ENCODE measurements at regions not wholly inside any gene's neighbourhood (a gene's known extent, or its start where the extent isn't known, plus 50 kb on each side); places are given as distances from the start of the nearest gene placed in this dataset.

- FAIRE-seq = no peak
- H3K79me2 ChIP-seq (ENCODE audit: control insufficient read depth, insufficient read depth, low read length) = no peaks in the 10 kb centered on the region
- CTCF ChIA-PET = no interaction called here
- H3K9me1 ChIP-seq (replicated peaks; ENCODE audit: control insufficient read depth, extremely low read depth, insufficient read depth, low read length) = no peaks in the 10 kb centered on the region
- no peak for DNase-seq (ENCODE audit: low read depth, low spot score)
- H3K4me2 ChIP-seq (ENCODE audit: insufficient read depth, low read length) = no peak overlapping the region
- H3K36me3 ChIP-seq (ENCODE audit: control insufficient read depth in 2 of 2, extremely low read depth in 1 of 2, insufficient read depth in 2 of 2, low read length in 2 of 2) = no peaks in the 10 kb centered on the region
- no peak overlapping the region for H3K9ac ChIP-seq (replicated peaks; ENCODE audit: extremely low read depth, insufficient read depth, low read length)
- TF ChIP-seq GATA2 (IDR thresholded peaks at IDR 0.05; ENCODE audit: insufficient read depth, insufficient read length, low read depth, low read length) (no peak), POLR2A (IDR thresholded peaks at IDR 0.05; ENCODE audit: low read depth, low read length) (no peak), FOS (IDR thresholded peaks at IDR 0.05; ENCODE audit: borderline replicate concordance, insufficient read depth, low read length) (no peak), MYC (IDR thresholded peaks at IDR 0.05; ENCODE audit: low read depth, low read length) (no peak), POLR2AphosphoS5 (IDR thresholded peaks at IDR 0.05; ENCODE audit: insufficient read depth, low read depth, low read length) (no peak), CTCF (IDR thresholded peaks at IDR 0.05; ENCODE audit: extremely low read depth in 1 of 2, insufficient read depth in 1 of 2, low read depth in 1 of 2, low read length in 2 of 2) (no peak), JUN (IDR thresholded peaks at IDR 0.05; ENCODE audit: borderline replicate concordance, insufficient read depth, insufficient read length, low read depth) (no peak), EZH2 (IDR thresholded peaks at IDR 0.05; ENCODE audit: borderline replicate concordance, low read depth, low read length, severe bottlenecking) (no peak), MAX (IDR thresholded peaks at IDR 0.05; ENCODE audit: insufficient read depth, insufficient read length) (no peak)
- H4K20me1 ChIP-seq (replicated peaks; ENCODE audit: control insufficient read depth, extremely low read depth, insufficient read depth, low read length) = no peaks in the 10 kb centered on the region
- H3K4me1 ChIP-seq (ENCODE audit: control insufficient read depth, extremely low read depth, insufficient read depth, low read length) = no peaks in the 10 kb centered on the region
- no peak overlapping the region for H3K4me3 ChIP-seq (replicated peaks in 1 of 3; ENCODE audit: insufficient read depth in 1 of 3, low read depth in 1 of 3, low read length in 3 of 3)
- intact Hi-C loops (cut with micrococcal nuclease) = no loop called here
- no peaks in the 10 kb centered on the region for H3K9me3 ChIP-seq (replicated peaks; ENCODE audit: control insufficient read depth, insufficient read depth, low read length)
- dilution Hi-C loops (cut with MboI; ENCODE audit: extremely low pct_ligation_motif_present, low sequenced_read_pairs) = no loop called here
- H3K27me3 ChIP-seq (ENCODE audit: control insufficient read depth in 2 of 2, insufficient read depth in 2 of 2, low read length in 2 of 2) = no peaks in the 10 kb centered on the region
- no peak overlapping the region for H2AFZ ChIP-seq (ENCODE audit: low read depth, low read length)
- no TSS peak for BruUV-seq (replicated peaks)
- POLR2A ChIA-PET = no interaction called here
- no peak overlapping the region for H3K27ac ChIP-seq (ENCODE audit: insufficient read depth, low read depth, low read length)
These were observed 57.4 kb upstream of the SPRY4 start for GRCh38 chr5:142382186-142382585.
